Neutrophil (primary cell): ENCODE measurements at regions not wholly inside any gene's neighbourhood (a gene's known extent, or its start where the extent isn't known, plus 50 kb on each side); places are given as distances from the start of the nearest gene placed in this dataset.

Experiments used
- H3K27ac ChIP-seq: fragments of 200-600 bp; sonication (generic); 2 replicates; pipeline ENCODE4 v1.5.1; 2016; ENCODE audit warnings: mild to moderate bottlenecking, moderate library complexity
- H3K27me3 ChIP-seq: fragments of 200-600 bp; sonication (generic); 2 replicates; pipeline ENCODE4 v1.6.0; 2016; ENCODE audit warnings: mild to moderate bottlenecking
- H3K36me3 ChIP-seq: fragments of 200-600 bp; sonication (generic); 2 replicates; pipeline ENCODE4 v1.5.1; 2017
- H3K4me1 ChIP-seq, 2 experiments: fragments of 200-600 bp in 1 of 2; sonication (generic) in 1 of 2; 1 replicate in 1 of 2; 2 replicates in 1 of 2; pipeline versions ENCODE4 v1.5.1 to v1.6.1; 2013 to 2016; ENCODE audit warnings: low read depth in 1 of 2, low read length in 1 of 2, mild to moderate bottlenecking in 1 of 2, moderate library complexity in 1 of 2; ENCODE audit not compliant: control insufficient read depth in 1 of 2, insufficient read depth in 1 of 2
- H3K4me3 ChIP-seq, 2 experiments: fragments of 200-600 bp in 1 of 2; sonication (generic) in 1 of 2; 1 replicate in 1 of 2; 2 replicates in 1 of 2; pipeline ENCODE4 v1.5.1; 2013 to 2016; ENCODE audit warnings: low read depth in 1 of 2, low read length in 1 of 2, mild to moderate bottlenecking in 1 of 2, moderate library complexity in 1 of 2
- H3K9me3 ChIP-seq: fragments of 200-600 bp; sonication (generic); 2 replicates; pipeline ENCODE4 v1.5.1; 2016
- CTCF ChIP-seq: fragments of 200-600 bp; sonication (generic); IDR thresholded peaks from 2 replicates; pipeline ENCODE4 v1.5.1; 2016; ENCODE audit warnings: antibody characterized with exemption

DNA sequence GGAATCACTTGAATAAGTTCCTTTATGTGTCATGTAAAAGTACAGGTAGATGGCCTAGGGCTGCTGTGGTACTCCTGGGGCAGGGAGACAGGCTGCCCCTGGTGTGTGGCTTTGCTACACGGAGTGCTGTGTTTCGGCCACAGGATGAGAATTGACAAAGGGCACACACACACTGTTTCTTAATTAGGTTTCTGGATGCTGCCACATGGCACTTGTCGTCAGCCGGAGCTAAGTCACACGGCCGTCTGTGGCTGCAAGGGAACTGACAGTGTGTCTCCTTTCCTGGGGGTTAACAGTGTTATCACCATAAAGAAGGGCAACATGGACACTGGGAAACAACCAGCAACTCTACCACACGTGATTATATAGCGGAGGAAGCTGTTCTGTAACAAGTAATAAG lies 55.7 kb upstream of the CREB5 start:
- Histone ChIP-seq H3K9me3 (no peaks in the 10 kb centered on the region), H3K4me1 (no peaks in the 10 kb centered on the region), H3K36me3 (no peaks in the 10 kb centered on the region)

DNA sequence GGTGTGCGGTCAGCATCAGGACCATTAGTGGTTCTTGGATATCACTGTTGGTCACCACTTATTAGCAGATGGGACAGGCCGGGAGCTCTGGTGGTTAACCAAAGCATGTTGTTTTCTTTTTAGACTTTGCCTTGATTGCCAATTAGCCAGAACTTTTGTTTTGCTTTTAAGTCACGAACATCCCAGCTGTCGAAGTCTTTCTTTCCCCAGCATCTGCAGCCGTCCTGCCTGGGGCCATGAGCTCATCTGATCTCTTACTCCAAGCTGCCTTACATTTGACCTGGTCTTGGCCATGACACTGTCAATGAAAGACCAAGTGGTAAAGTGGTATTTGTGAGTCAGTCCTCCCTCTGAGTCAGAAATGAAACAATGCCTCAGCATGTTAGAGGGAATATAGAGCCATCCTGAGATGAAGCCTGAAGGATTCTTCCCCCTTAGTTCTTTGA lies 53.9 kb upstream of the CREB5 start:
- no peaks in the 10 kb centered on the region for H3K36me3 ChIP-seq
- no peak overlapping the region for H3K4me3 ChIP-seq
- H3K9me3 ChIP-seq, result no peaks in the 10 kb centered on the region
- H3K27ac ChIP-seq, result no peak overlapping the region
- TF ChIP-seq CTCF, result no peak
- no peaks in the 10 kb centered on the region for H3K4me1 ChIP-seq
- no peaks in the 10 kb centered on the region for H3K27me3 ChIP-seq

More for the DNA sequence above, 55.7 kb upstream of the CREB5 start:
- Histone ChIP-seq H3K27ac (no peak overlapping the region), H3K4me3 (no peak overlapping the region), H3K27me3 (no peaks in the 10 kb centered on the region)
- no peak for TF ChIP-seq CTCF

DNA sequence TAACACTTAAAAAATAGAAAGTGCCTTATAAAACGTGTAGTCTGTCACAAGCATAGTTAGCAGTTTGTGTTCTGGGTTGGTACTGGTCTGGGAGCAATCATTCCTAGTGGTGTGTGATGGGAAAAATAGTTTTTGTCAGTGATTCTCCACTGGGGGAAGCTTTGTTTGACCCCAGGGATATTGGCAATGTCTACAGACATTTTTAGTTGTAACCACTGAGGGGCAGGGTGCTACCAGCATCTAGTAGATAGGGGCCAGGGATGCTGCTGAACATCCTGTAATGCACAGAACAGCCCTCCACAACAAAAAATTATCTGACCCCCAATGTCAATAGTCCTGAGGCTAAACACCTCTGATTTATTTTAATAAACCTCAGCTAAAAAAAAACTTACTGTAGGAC lies 51.6 kb upstream of the CREB5 start:
- no peak for TF ChIP-seq CTCF
- Histone ChIP-seq H3K9me3 (no peaks in the 10 kb centered on the region), H3K4me1 (no peaks in the 10 kb centered on the region), H3K27ac (no peak overlapping the region), H3K36me3 (no peaks in the 10 kb centered on the region), H3K27me3 (no peaks in the 10 kb centered on the region), H3K4me3 (no peak overlapping the region)

GRCh38 chr7:28361551-28361950 lies 50.8 kb upstream of the CREB5 start:
- Histone ChIP-seq H3K27me3 (no peaks in the 10 kb centered on the region), H3K36me3 (no peaks in the 10 kb centered on the region), H3K9me3 (no peaks in the 10 kb centered on the region), H3K4me1 (no peaks in the 10 kb centered on the region), H3K4me3 (no peak overlapping the region), H3K27ac (no peak overlapping the region)
- no peak for TF ChIP-seq CTCF

DNA sequence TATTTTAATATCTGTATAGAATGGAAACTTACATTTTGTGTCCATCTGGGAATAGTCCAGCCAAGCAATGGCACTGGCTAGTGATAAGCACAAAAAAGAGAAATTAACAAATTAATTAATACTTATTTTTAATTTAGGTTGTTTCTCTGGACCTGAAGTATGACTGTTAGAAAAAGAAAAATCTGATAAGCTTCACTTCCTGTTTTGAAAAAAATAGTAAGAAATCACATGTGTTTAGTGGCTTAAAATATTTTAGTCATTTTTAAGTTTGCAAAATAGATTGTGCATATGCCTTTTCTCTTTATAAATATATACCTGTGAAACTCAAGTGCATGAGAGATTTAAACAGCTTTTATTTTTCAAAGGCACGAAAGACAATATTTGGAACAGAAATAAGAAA lies 50.1 kb upstream of the CREB5 start:
- H3K36me3 ChIP-seq, result no peaks in the 10 kb centered on the region
- no peaks in the 10 kb centered on the region for H3K9me3 ChIP-seq
- no peaks in the 10 kb centered on the region for H3K4me1 ChIP-seq
- no peak overlapping the region for H3K4me3 ChIP-seq
- TF ChIP-seq CTCF, result no peak
- no peak overlapping the region for H3K27ac ChIP-seq
- H3K27me3 ChIP-seq, result no peaks in the 10 kb centered on the region
